ENCODE measurements at regions not wholly inside any gene's neighbourhood (a gene's known extent, or its start where the extent isn't known, plus 50 kb on each side); places are given as distances from the start of the nearest gene placed in this dataset.

- peaks cover 0 to 2% (median 0%) of the 10 kb centered on the region in 7 donors for H3K9me3 Mint-ChIP-seq
- no peak overlapping the region for H3K4me3 Mint-ChIP-seq
- no peak overlapping the region for H2AFZ ChIP-seq (ENCODE audit: insufficient read depth, low read depth, low read length, poor library complexity, severe bottlenecking)
- no peak overlapping the region for H3K9ac ChIP-seq (ENCODE audit: insufficient read depth, low read length, poor library complexity, severe bottlenecking)
- H3K4me1 Mint-ChIP-seq = no peaks in the 10 kb centered on the region
- no peak for TF ChIP-seq CTCF (IDR thresholded peaks at IDR 0.05)
- H3K27me3 ChIP-seq (ENCODE audit: control insufficient read depth in 2 of 2, insufficient read depth in 2 of 2, low read length in 2 of 2) = no peaks in the 10 kb centered on the region
- no peaks in the 10 kb centered on the region for H3K4me1 ChIP-seq (ENCODE audit: control insufficient read depth in 1 of 2, insufficient read depth in 2 of 2, low read length in 2 of 2)
- intact Hi-C loops (cut with micrococcal nuclease) = no loop called here
- H3K9me3 ChIP-seq (replicated peaks in 1 of 2; ENCODE audit: control insufficient read depth in 1 of 2, insufficient read depth in 1 of 2, low read length in 2 of 2) = no peaks in the 10 kb centered on the region
- H3K79me2 ChIP-seq (ENCODE audit: insufficient read depth, low read length) = no peaks in the 10 kb centered on the region
- H3K27me3 Mint-ChIP-seq (ENCODE audit: low read depth in 3 of 3) = peaks cover 0 to 5% (median 2%) of the 10 kb centered on the region in 3 donors
- H3K36me3 Mint-ChIP-seq = no peaks in the 10 kb centered on the region
- H3K36me3 ChIP-seq (replicated peaks in 1 of 2; ENCODE audit: control insufficient read depth in 1 of 2, insufficient read depth in 2 of 2, low read length in 2 of 2) = no peaks in the 10 kb centered on the region
- no peak for DNase-seq
- H4K20me1 ChIP-seq (ENCODE audit: insufficient read depth, low read length) = no peaks in the 10 kb centered on the region
- WGBS (ENCODE audit: insufficient coverage) = 33% methylated on average over 1 of the region's 3 CpGs
- H3K27ac ChIP-seq (ENCODE audit: low read depth in 1 of 2, low read length in 2 of 2) = no peak overlapping the region
- no peak overlapping the region for H3K4me2 ChIP-seq (replicated peaks; ENCODE audit: extremely low read depth, low read length, poor library complexity, severe bottlenecking)
- no peak overlapping the region for H3K4me3 ChIP-seq (replicated peaks in 1 of 3; ENCODE audit: low read depth in 2 of 3, low read length in 3 of 3)
- no peak overlapping the region for H3K27ac Mint-ChIP-seq
Measured at GRCh38 chr18:78021196-78021595, 771.5 kb downstream of the GALR1 start.

GRCh38 chr18:78031589-78031988, 781.9 kb downstream of the GALR1 start:
- Histone ChIP-seq H3K27ac (ENCODE audit: low read depth in 1 of 2, low read length in 2 of 2) (no peak overlapping the region), H3K9ac (ENCODE audit: insufficient read depth, low read length, poor library complexity, severe bottlenecking) (no peak overlapping the region), H3K4me1 (ENCODE audit: control insufficient read depth in 1 of 2, insufficient read depth in 2 of 2, low read length in 2 of 2) (no peaks in the 10 kb centered on the region), H3K36me3 (replicated peaks in 1 of 2; ENCODE audit: control insufficient read depth in 1 of 2, insufficient read depth in 2 of 2, low read length in 2 of 2) (no peaks in the 10 kb centered on the region), H4K20me1 (ENCODE audit: insufficient read depth, low read length) (no peaks in the 10 kb centered on the region), H3K4me2 (replicated peaks; ENCODE audit: extremely low read depth, low read length, poor library complexity, severe bottlenecking) (no peak overlapping the region), H3K79me2 (ENCODE audit: insufficient read depth, low read length) (no peaks in the 10 kb centered on the region), H3K9me3 (replicated peaks in 1 of 2; ENCODE audit: control insufficient read depth in 1 of 2, insufficient read depth in 1 of 2, low read length in 2 of 2) (peaks cover 9 to 10% of the 10 kb centered on the region in 2 donors), H3K4me3 (replicated peaks in 1 of 3; ENCODE audit: low read depth in 2 of 3, low read length in 3 of 3) (no peak overlapping the region), H3K27me3 (ENCODE audit: control insufficient read depth in 2 of 2, insufficient read depth in 2 of 2, low read length in 2 of 2) (no peaks in the 10 kb centered on the region), H2AFZ (ENCODE audit: insufficient read depth, low read depth, low read length, poor library complexity, severe bottlenecking) (no peak overlapping the region)
- Mint-ChIP-seq H3K36me3 (no peaks in the 10 kb centered on the region), H3K4me1 (no peaks in the 10 kb centered on the region), H3K27me3 (ENCODE audit: low read depth in 3 of 3) (peaks cover 0 to 3% (median 0%) of the 10 kb centered on the region in 3 donors), H3K9me3 (peaks cover 0 to 9% (median 4%) of the 10 kb centered on the region in 7 donors), H3K4me3 (no peak overlapping the region), H3K27ac (no peak overlapping the region)
- no peak for TF ChIP-seq CTCF (IDR thresholded peaks at IDR 0.05)
- 76% methylated on average over 4 of the region's 6 CpGs for WGBS (ENCODE audit: insufficient coverage)
- DNase-seq = no peak
- intact Hi-C loops (cut with micrococcal nuclease) = no loop called here
